ENCODE measurements at regions not wholly inside any gene's neighbourhood (a gene's known extent, or its start where the extent isn't known, plus 50 kb on each side); places are given as distances from the start of the nearest gene placed in this dataset.

DNA sequence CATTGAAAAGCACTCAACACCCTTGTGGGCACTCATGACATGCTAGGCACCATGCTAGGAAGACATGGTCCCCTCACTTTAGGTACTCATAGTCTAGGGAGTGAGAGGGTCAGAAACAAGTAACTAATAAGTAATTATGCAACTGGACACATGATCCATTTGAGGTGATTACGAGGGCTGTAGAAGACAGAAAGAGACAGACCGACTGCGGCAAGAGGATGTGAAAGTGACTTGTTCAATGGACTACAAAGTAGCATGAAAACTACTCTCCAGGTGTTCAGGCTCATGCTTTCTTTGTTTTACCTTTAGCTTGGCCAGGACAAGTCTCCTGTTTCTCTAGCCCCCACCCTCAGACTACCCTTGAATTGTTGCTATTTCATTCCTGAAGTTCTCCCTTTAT is 310.8 kb upstream of the SORL1-AS1 start:
- intact Hi-C loops (cut with micrococcal nuclease): no loop called here
- ATAC-seq: no peak
- Histone ChIP-seq H3K36me3 (ENCODE audit: control insufficient read depth in 1 of 2, insufficient read depth in 2 of 2, low read length in 2 of 2) (no peaks in the 10 kb centered on the region), H3K79me2 (ENCODE audit: insufficient read depth, low read length) (no peaks in the 10 kb centered on the region), H3K4me3 (replicated peaks in 1 of 2; ENCODE audit: low read depth in 1 of 2, low read length in 2 of 2) (no peak overlapping the region), H3K4me2 (ENCODE audit: low read length) (no peak overlapping the region), H3K9me2 (ENCODE audit: insufficient read depth) (no peaks in the 10 kb centered on the region), H3K27ac (ENCODE audit: low read depth, low read length) (no peak overlapping the region), H3K9ac (ENCODE audit: low read length) (no peak overlapping the region), H3K4me1 (ENCODE audit: control insufficient read depth in 1 of 2, insufficient read depth in 2 of 2, low read length in 2 of 2) (no peaks in the 10 kb centered on the region), H4K20me1 (ENCODE audit: insufficient read depth) (no peaks in the 10 kb centered on the region), H3K9me3 (ENCODE audit: control insufficient read depth in 1 of 2, insufficient read depth in 1 of 2, low read depth in 1 of 2, low read length in 2 of 2) (no peaks in the 10 kb centered on the region), H2AFZ (ENCODE audit: low read depth, low read length, poor library complexity, severe bottlenecking) (no peak overlapping the region), H3K27me3 (ENCODE audit: insufficient read depth, low read length) (no peaks in the 10 kb centered on the region)
- no peak for DNase-seq (ENCODE audit: low read depth, low spot score)
- RAD21 ChIA-PET (ENCODE audit: low non-redundant PET in 1 of 2, low total read pairs in 2 of 2, uncharacterized antibody in 2 of 2, unreplicated experiment in 2 of 2): no interaction called here
- POLR2A ChIA-PET: no interaction called here
- TF ChIP-seq, protein P1, sequence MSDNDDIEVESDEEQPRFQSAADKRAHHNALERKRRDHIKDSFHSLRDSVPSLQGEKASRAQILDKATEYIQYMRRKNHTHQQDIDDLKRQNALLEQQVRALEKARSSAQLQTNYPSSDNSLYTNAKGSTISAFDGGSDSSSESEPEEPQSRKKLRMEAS (IDR thresholded peaks at IDR 0.05): no peak
- TF ChIP-seq POLR2A (IDR thresholded peaks at IDR 0.05; ENCODE audit: borderline replicate concordance, extremely low read depth, insufficient read depth, insufficient read length): no peak
- CTCF ChIA-PET: no interaction called here
- no TSS peak for BruUV-seq (replicated peaks)

DNA sequence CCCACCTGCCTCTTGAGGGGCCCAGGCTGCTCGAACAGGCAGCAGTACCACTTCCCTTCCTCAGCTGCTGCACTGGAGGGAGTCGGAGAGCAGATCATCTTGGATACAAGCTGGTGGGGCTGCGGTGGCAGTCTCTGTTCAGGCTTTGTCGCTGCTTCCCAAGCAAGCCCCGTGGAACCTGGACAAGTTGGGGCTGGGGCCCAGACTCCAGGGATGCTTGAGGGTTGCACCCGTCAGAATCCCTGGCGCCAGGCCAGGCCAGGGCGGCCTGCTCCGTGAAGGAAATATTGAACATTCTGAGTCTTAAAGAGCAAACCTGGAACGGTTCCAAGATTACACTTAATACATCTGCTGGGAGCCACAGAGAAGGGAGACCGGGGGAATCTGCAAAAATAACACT is 310.1 kb upstream of the SORL1-AS1 start:
- DNase-seq (ENCODE audit: low read depth, low spot score): no peak
- no peak overlapping the region for H3K4me2 ChIP-seq (ENCODE audit: low read length)
- no TSS peak for BruUV-seq (replicated peaks)
- ATAC-seq: no peak
- no peak overlapping the region for H2AFZ ChIP-seq (ENCODE audit: low read depth, low read length, poor library complexity, severe bottlenecking)
- no peaks in the 10 kb centered on the region for H3K9me2 ChIP-seq (ENCODE audit: insufficient read depth)
- no peaks in the 10 kb centered on the region for H3K4me1 ChIP-seq (ENCODE audit: control insufficient read depth in 1 of 2, insufficient read depth in 2 of 2, low read length in 2 of 2)
- H3K79me2 ChIP-seq (ENCODE audit: insufficient read depth, low read length): no peaks in the 10 kb centered on the region
- no peaks in the 10 kb centered on the region for H3K9me3 ChIP-seq (ENCODE audit: control insufficient read depth in 1 of 2, insufficient read depth in 1 of 2, low read depth in 1 of 2, low read length in 2 of 2)
- no peak overlapping the region for H3K4me3 ChIP-seq (replicated peaks in 1 of 2; ENCODE audit: low read depth in 1 of 2, low read length in 2 of 2)
- intact Hi-C loops (cut with micrococcal nuclease): no loop called here
- H3K27me3 ChIP-seq (ENCODE audit: insufficient read depth, low read length): no peaks in the 10 kb centered on the region
- H3K9ac ChIP-seq (ENCODE audit: low read length): no peak overlapping the region
- ChIA-PET CTCF (no interaction called here), POLR2A (no interaction called here), RAD21 (ENCODE audit: low non-redundant PET in 1 of 2, low total read pairs in 2 of 2, uncharacterized antibody in 2 of 2, unreplicated experiment in 2 of 2) (no interaction called here)
- no peaks in the 10 kb centered on the region for H4K20me1 ChIP-seq (ENCODE audit: insufficient read depth)
- TF ChIP-seq EZH2 (IDR thresholded peaks at IDR 0.05): no peak
- TF ChIP-seq YY1 (IDR thresholded peaks at IDR 0.05; ENCODE audit: extremely low read depth, insufficient replicate concordance, low read depth, low read length): no peak
- no peak for TF ChIP-seq POLR2AphosphoS5 (IDR thresholded peaks at IDR 0.05; ENCODE audit: low read depth, low read length)
- TF ChIP-seq SRF (IDR thresholded peaks at IDR 0.05; ENCODE audit: low read depth): no peak
- TF ChIP-seq, protein P2, sequence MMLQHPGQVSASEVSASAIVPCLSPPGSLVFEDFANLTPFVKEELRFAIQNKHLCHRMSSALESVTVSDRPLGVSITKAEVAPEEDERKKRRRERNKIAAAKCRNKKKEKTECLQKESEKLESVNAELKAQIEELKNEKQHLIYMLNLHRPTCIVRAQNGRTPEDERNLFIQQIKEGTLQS (IDR thresholded peaks at IDR 0.05): no peak
- no peaks in the 10 kb centered on the region for H3K36me3 ChIP-seq (ENCODE audit: control insufficient read depth in 1 of 2, insufficient read depth in 2 of 2, low read length in 2 of 2)
- no peak overlapping the region for H3K27ac ChIP-seq (ENCODE audit: low read depth, low read length)

Measured in HCT116 (cell line).